KBM-7 (cell line): ENCODE measurements at regions not wholly inside any gene's neighbourhood (a gene's known extent, or its start where the extent isn't known, plus 50 kb on each side); places are given as distances from the start of the nearest gene placed in this dataset.
A peak's percentile ranks its signal among the peaks of the same experiment; 100 is the strongest.
"Not testable (repeated sequence)": the region's sequence is repeated elsewhere in the genome, so short reads cannot be mapped to it uniquely, and the experiment has no call there.

Experiments
- DNase-seq: peaks from one replicate; pipeline ENCODE4 v3.0.0-alpha.2; 2015
- in situ Hi-C: fragments of 300-500 bp; cut with MboI; formaldehyde crosslinking; loops from 2 replicates; pipeline ENCODE4 v1.14.3; 2020; ENCODE audit warnings: low sequenced_read_pairs, low pct_unique_long_range_greater_than_20kb, mixed read lengths

- DNase-seq: no peak
- in situ Hi-C loops: no loop called here
Measured at GRCh38 chr3:147471741-147472140, 62.6 kb downstream of the ZIC1 start.

- in situ Hi-C loops: no loop called here
Measured at GRCh38 chr3:147472846-147473245, 63.7 kb downstream of the ZIC1 start.

GRCh38 chr3:147483145-147483544 is 74.0 kb downstream of the ZIC1 start:
- no peak for DNase-seq
- in situ Hi-C loops: no loop called here

More at GRCh38 chr3:147472846-147473245, 63.7 kb downstream of the ZIC1 start:
- no peak for DNase-seq

DNA sequence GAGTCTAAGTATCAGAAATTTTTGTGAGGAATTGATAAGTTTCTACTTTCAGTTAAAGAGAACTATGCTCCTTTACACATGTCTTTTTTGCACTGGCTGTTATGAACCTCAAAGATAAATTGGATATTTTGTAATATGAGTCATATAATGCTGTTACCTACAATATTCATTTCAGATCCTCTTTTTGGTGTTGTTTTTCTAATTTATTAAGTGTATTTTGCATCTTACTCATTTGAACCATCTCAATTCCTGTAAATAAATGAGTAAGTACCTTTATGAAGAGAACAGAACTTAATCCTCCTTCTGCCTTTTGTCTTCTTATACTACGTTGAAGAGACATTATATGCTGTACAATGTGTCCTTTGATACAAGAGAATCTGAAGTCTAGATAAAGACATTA is 74.4 kb downstream of the ZIC1 start:
- in situ Hi-C loops: no loop called here
- no peak for DNase-seq

DNA sequence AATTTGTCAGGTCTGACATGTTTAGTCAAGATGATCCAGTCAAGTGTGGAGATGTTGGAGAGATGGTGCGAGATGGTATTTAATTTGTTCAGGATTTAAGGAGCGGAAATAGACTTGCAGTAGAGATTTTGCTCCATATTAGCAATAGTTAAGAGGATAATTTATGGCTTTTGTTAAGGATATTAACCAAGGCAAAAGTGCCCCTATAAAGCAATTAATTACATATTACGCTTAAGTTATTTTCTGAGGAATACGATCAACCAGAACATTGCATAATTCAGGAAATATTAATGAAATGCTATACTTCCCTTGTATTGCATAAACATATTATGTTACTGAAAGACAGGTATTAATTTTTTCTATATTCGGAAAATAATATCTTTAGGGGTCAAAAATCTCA is 83.9 kb downstream of the ZIC1 start:
- in situ Hi-C loops: no loop called here
- DNase-seq: no peak

DNA sequence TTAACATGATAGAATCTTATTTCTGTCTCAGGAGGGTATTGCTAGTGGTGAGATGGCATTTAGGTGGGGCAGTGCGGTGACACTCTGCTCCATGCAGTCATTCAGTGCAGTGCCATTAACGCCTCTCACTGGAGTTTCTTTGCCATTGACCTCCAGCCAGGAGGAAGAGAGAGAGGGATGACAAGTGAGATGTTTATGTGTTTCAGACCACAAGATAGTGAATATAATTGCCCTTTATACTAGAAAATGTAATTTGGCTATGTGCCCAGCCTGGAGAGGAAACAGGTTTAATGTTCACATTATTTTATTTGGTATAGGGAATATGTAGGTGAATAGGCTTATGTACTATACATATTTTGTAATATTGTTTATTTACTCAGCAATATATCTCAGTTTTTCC is 84.5 kb downstream of the ZIC1 start:
- DNase-seq: no peak

GRCh38 chr3:147497286-147497685 is 88.1 kb downstream of the ZIC1 start:
- in situ Hi-C loops: no loop called here
- no peak for DNase-seq

More for the DNA sequence above, 84.5 kb downstream of the ZIC1 start:
- in situ Hi-C loops: no loop called here

- in situ Hi-C loops: no loop called here
- DNase-seq: no peak
Measured at GRCh38 chr3:147507638-147508286, 98.6 kb downstream of the ZIC1 start.

GRCh38 chr3:147509448-147509847 is 100.3 kb downstream of the ZIC1 start:
- DNase-seq: no peak
- in situ Hi-C loops: no loop called here

GRCh38 chr3:147513785-147514184 is 104.6 kb downstream of the ZIC1 start:
- in situ Hi-C loops: no loop called here
- no peak for DNase-seq

- no peak for DNase-seq
- in situ Hi-C loops: no loop called here
Measured at GRCh38 chr3:147514366-147515160, 105.4 kb downstream of the ZIC1 start.

- DNase-seq: peak; percentile 45
Measured at GRCh38 chr3:147518465-147518864, 109.3 kb downstream of the ZIC1 start.

GRCh38 chr3:147521646-147522045 is 112.5 kb downstream of the ZIC1 start:
- DNase-seq: no peak
- in situ Hi-C loops: no loop called here

More at GRCh38 chr3:147518465-147518864, 109.3 kb downstream of the ZIC1 start:
- in situ Hi-C loops: no loop called here

DNA sequence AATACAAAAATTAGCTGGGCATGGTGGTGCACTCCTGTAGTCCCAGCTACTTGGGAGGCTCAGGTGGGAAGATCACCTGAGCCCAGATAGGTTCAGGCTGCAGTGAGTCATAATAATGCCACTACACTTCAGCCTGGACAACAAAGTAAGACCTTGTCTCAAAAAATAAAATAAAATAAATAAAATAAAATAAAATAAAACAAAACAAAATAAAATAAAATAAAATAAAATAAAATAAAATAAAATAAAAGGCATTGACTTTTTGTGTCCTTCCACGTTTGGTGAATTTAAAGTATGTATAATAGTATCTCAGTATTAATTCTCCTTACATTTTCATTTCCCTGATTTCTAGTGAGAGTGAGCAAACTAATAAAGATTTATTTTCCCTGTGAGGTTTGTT is 113.6 kb downstream of the ZIC1 start:
- DNase-seq, in situ Hi-C loops: not testable (repeated sequence)

DNA sequence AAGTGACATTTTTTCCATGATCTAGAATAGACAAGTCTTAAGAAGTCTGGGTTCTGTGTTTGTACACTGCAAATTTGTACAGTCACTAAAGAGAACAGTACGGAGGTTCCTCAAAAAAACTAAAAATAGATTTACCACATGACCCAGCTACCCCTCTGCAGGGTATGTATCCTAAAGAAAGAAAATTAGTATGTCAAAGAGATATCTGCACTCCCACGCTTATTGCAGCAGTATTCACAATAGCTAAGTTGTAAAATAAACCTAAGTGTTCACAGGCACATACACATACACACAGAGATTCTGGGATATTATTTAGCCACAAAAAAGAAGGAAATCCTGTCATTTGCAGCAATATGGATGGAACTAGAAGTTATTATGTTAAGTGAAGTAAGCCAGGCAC is 120.4 kb downstream of the ZIC1 start:
- in situ Hi-C loops: no loop called here
- peak; percentile 68 for DNase-seq

DNA sequence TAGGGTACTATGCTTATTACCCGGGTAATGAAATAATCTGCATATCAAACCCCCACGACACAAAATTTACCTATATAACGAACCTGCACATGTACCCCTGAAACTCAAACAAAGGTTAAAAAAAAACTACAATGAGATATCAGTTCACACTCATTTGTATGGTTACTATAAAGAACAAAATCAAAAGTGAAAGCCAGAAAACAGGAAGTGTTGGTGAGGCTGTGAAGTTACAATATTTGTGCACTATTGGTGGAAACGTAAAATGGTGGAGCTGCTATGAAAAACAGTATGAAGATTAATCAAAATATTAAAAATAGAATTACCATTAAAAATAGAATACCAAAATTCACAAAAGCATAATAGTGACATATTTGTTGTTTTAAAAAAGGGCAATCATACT is 128.9 kb downstream of the ZIC1 start:
- in situ Hi-C loops: no loop called here
- DNase-seq: peak; percentile 5

- in situ Hi-C loops: no loop called here
- DNase-seq: no peak
Measured at GRCh38 chr3:147540921-147541320, 131.8 kb downstream of the ZIC1 start.

DNA sequence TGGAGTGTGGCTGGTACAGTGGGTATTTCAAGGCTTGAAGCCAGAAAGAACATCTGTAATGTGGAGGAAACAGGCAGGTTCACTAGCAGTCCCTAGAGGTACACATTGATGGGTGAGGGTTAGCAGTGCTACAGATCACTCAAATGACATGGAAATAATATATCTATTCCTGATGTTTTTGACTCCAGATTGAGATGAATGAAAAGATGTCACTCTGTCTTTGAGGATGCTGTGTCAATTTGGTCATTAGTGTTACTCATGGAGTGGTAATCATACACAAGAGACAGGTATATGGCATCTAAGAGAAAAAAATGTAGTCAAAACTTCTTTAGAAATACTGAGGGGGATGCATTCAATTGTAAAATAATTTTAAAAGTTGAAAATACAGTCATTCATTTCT is 135.1 kb downstream of the ZIC1 start:
- no peak for DNase-seq
- in situ Hi-C loops: no loop called here

DNA sequence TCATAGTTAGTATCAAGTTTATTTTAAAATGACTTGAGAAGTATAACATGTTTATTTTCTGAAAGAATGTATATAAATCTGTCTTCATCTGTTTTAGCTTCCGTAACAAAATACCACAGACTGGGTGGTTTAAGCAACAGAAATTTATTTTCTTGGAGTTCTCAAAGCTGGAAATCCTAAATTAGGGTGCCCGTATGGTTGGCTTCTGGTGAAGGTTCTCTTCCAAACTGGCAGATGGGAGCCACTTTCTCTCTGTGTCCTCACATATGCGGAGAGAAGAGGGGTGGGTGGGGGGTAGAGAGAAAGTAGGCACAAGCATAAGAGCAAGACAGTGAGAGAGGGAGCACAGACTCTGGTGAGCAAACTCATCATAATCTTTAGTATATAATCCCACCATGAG is 142.3 kb downstream of the ZIC1 start:
- DNase-seq: no peak
- in situ Hi-C loops: no loop called here

GRCh38 chr3:147554332-147554731 is 145.2 kb downstream of the ZIC1 start:
- DNase-seq: no peak
- in situ Hi-C loops: no loop called here

- no peak for DNase-seq
- in situ Hi-C loops: no loop called here
Measured at GRCh38 chr3:147572970-147573340, 163.8 kb downstream of the ZIC1 start.
